ENCODE measurements at regions not wholly inside any gene's neighbourhood (a gene's known extent, or its start where the extent isn't known, plus 50 kb on each side); places are given as distances from the start of the nearest gene placed in this dataset.

GRCh38 chr12:115416869-115417268 lies 732.9 kb upstream of the TBX3 start:
- H3K4me3 ChIP-seq (ENCODE audit: low read depth in 1 of 3, low read length in 3 of 3), result no peak overlapping the region
- no peaks in the 10 kb centered on the region for H3K9me3 ChIP-seq (ENCODE audit: control insufficient read depth in 4 of 4, low read length in 3 of 4)
- DNase-seq (ENCODE audit: low spot score), result no peak
- no peaks in the 10 kb centered on the region for H3K36me3 ChIP-seq (ENCODE audit: control insufficient read depth in 4 of 4, insufficient read depth in 3 of 4, low read depth in 1 of 4, low read length in 3 of 4)
- H3K9ac ChIP-seq (ENCODE audit: low read depth in 1 of 2, low read length in 2 of 2), result no peak overlapping the region
- TF ChIP-seq EGR1 (IDR thresholded peaks at IDR 0.05; ENCODE audit: low read depth in 2 of 2) (no peak), RAD21 (IDR thresholded peaks at IDR 0.05) (no peak), RXRA (IDR thresholded peaks at IDR 0.05) (no peak), GABPA (IDR thresholded peaks at IDR 0.05 in 1 of 2, conservative IDR thresholded peaks at IDR 0.05 in 1 of 2) (no peak), YY1 (IDR thresholded peaks at IDR 0.05) (no peak), FOXA2 (IDR thresholded peaks at IDR 0.05) (no peak), SP1 (IDR thresholded peaks at IDR 0.05) (no peak), FOXA1 (IDR thresholded peaks at IDR 0.05) (no peak)
- TF ChIP-seq, protein P1, sequence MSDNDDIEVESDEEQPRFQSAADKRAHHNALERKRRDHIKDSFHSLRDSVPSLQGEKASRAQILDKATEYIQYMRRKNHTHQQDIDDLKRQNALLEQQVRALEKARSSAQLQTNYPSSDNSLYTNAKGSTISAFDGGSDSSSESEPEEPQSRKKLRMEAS (IDR thresholded peaks at IDR 0.05), result no peak
- TF ChIP-seq, protein P2, sequence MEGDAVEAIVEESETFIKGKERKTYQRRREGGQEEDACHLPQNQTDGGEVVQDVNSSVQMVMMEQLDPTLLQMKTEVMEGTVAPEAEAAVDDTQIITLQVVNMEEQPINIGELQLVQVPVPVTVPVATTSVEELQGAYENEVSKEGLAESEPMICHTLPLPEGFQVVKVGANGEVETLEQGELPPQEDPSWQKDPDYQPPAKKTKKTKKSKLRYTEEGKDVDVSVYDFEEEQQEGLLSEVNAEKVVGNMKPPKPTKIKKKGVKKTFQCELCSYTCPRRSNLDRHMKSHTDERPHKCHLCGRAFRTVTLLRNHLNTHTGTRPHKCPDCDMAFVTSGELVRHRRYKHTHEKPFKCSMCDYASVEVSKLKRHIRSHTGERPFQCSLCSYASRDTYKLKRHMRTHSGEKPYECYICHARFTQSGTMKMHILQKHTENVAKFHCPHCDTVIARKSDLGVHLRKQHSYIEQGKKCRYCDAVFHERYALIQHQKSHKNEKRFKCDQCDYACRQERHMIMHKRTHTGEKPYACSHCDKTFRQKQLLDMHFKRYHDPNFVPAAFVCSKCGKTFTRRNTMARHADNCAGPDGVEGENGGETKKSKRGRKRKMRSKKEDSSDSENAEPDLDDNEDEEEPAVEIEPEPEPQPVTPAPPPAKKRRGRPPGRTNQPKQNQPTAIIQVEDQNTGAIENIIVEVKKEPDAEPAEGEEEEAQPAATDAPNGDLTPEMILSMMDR (IDR thresholded peaks at IDR 0.05; ENCODE audit: low read depth, low read length, missing input control), result no peak
- H3K27ac ChIP-seq (ENCODE audit: low read depth in 1 of 2, low read length in 2 of 2), result no peak overlapping the region
- H3K27me3 ChIP-seq (ENCODE audit: control insufficient read depth in 4 of 4, insufficient read depth in 4 of 4, low read length in 3 of 4), result no peaks in the 10 kb centered on the region
- H3K4me1 ChIP-seq (ENCODE audit: control insufficient read depth in 4 of 4, insufficient read depth in 4 of 4, low read length in 3 of 4), result no peaks in the 10 kb centered on the region

- DNase-seq (ENCODE audit: low spot score), result no peak
- no peak overlapping the region for H3K9ac ChIP-seq (ENCODE audit: low read depth in 1 of 2, low read length in 2 of 2)
- no peaks in the 10 kb centered on the region for H3K9me3 ChIP-seq (ENCODE audit: control insufficient read depth in 4 of 4, low read length in 3 of 4)
- H3K36me3 ChIP-seq (ENCODE audit: control insufficient read depth in 4 of 4, insufficient read depth in 3 of 4, low read depth in 1 of 4, low read length in 3 of 4), result no peaks in the 10 kb centered on the region
- 92% methylated on average over 3 of the region's 3 CpGs for WGBS
- no peak overlapping the region for H3K4me3 ChIP-seq (ENCODE audit: low read depth in 1 of 3, low read length in 3 of 3)
- H3K4me1 ChIP-seq (ENCODE audit: control insufficient read depth in 4 of 4, insufficient read depth in 4 of 4, low read length in 3 of 4), result no peaks in the 10 kb centered on the region
- no peaks in the 10 kb centered on the region for H3K27me3 ChIP-seq (ENCODE audit: control insufficient read depth in 4 of 4, insufficient read depth in 4 of 4, low read length in 3 of 4)
- H3K27ac ChIP-seq (ENCODE audit: low read depth in 1 of 2, low read length in 2 of 2), result no peak overlapping the region
- TF ChIP-seq FOXA1 (IDR thresholded peaks at IDR 0.05) (no peak), REST (IDR thresholded peaks at IDR 0.05) (no peak), YY1 (IDR thresholded peaks at IDR 0.05) (no peak), SP1 (IDR thresholded peaks at IDR 0.05) (no peak), JUND (IDR thresholded peaks at IDR 0.05) (no peak), RAD21 (IDR thresholded peaks at IDR 0.05) (no peak), FOXA2 (IDR thresholded peaks at IDR 0.05) (no peak), TAF1 (conservative IDR thresholded peaks at IDR 0.05) (no peak), GABPA (IDR thresholded peaks at IDR 0.05 in 1 of 2, conservative IDR thresholded peaks at IDR 0.05 in 1 of 2) (no peak), NR2F2 (IDR thresholded peaks at IDR 0.05) (no peak), RXRA (IDR thresholded peaks at IDR 0.05) (no peak), HNF4G (IDR thresholded peaks at IDR 0.05) (no peak), HNF4A (conservative IDR thresholded peaks at IDR 0.05) (no peak), EGR1 (IDR thresholded peaks at IDR 0.05; ENCODE audit: low read depth in 2 of 2) (no peak)
- TF ChIP-seq, protein P1 (IDR thresholded peaks at IDR 0.05), result no peak
- TF ChIP-seq, protein P2 (IDR thresholded peaks at IDR 0.05; ENCODE audit: low read depth, low read length, missing input control), result no peak
- TF ChIP-seq, protein P3, sequence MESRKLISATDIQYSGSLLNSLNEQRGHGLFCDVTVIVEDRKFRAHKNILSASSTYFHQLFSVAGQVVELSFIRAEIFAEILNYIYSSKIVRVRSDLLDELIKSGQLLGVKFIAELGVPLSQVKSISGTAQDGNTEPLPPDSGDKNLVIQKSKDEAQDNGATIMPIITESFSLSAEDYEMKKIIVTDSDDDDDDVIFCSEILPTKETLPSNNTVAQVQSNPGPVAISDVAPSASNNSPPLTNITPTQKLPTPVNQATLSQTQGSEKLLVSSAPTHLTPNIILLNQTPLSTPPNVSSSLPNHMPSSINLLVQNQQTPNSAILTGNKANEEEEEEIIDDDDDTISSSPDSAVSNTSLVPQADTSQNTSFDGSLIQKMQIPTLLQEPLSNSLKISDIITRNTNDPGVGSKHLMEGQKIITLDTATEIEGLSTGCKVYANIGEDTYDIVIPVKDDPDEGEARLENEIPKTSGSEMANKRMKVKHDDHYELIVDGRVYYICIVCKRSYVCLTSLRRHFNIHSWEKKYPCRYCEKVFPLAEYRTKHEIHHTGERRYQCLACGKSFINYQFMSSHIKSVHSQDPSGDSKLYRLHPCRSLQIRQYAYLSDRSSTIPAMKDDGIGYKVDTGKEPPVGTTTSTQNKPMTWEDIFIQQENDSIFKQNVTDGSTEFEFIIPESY (IDR thresholded peaks at IDR 0.05), result no peak
- TF ChIP-seq, protein P4, sequence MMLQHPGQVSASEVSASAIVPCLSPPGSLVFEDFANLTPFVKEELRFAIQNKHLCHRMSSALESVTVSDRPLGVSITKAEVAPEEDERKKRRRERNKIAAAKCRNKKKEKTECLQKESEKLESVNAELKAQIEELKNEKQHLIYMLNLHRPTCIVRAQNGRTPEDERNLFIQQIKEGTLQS (IDR thresholded peaks at IDR 0.05), result no peak
Measured at GRCh38 chr12:115413626-115414025, 729.7 kb upstream of the TBX3 start.

Measured in liver (tissue), 8 donors.